ENCODE measurements at regions not wholly inside any gene's neighbourhood (a gene's known extent, or its start where the extent isn't known, plus 50 kb on each side); places are given as distances from the start of the nearest gene placed in this dataset.
"Not testable (repeated sequence)": the region's sequence is repeated elsewhere in the genome, so short reads cannot be mapped to it uniquely, and the experiment has no call there.

DNA sequence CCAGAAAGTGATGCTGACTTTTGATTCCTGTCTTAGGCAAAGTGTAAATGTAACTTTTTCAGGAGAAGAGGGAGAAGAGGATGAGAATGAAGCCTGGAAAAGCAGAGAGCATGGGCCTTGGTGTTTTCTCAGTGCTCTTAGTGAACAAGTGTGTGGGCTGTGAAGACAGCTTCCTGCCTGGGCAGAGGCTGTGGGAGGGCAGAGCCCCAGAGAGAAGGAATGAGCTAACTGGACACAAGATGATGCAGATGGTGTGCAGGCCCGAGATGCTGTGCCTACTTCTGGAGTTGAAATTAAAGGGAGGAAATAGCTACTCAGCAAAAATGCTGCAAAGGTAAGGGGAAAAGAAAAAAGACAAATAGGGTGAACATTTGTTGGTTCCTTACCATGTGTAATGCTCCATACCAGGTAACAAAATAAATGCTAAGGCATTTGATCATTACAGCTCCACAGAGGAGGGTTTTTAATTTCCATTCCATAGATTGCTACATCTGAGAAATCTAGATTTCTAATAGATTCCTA lies 87.0 kb upstream of the CEP162 start:
- Mint-ChIP-seq H3K4me3 (no peak overlapping the region), H3K27me3 (peaks cover under 1% of the 10 kb centered on the region), H3K9me3 (peaks cover 3% of the 10 kb centered on the region), H3K27ac (no peak overlapping the region), H3K4me1 (no peaks in the 10 kb centered on the region), H3K36me3 (ENCODE audit: low read depth) (no peaks in the 10 kb centered on the region)
- intact Hi-C loops (cut with micrococcal nuclease), result no loop called here
- ATAC-seq (ENCODE audit: low read depth) (no peak), DNase-seq (no peak)
- ChIA-PET CTCF (no interaction called here), POLR2A (no interaction called here)
- TF ChIP-seq, protein P1, sequence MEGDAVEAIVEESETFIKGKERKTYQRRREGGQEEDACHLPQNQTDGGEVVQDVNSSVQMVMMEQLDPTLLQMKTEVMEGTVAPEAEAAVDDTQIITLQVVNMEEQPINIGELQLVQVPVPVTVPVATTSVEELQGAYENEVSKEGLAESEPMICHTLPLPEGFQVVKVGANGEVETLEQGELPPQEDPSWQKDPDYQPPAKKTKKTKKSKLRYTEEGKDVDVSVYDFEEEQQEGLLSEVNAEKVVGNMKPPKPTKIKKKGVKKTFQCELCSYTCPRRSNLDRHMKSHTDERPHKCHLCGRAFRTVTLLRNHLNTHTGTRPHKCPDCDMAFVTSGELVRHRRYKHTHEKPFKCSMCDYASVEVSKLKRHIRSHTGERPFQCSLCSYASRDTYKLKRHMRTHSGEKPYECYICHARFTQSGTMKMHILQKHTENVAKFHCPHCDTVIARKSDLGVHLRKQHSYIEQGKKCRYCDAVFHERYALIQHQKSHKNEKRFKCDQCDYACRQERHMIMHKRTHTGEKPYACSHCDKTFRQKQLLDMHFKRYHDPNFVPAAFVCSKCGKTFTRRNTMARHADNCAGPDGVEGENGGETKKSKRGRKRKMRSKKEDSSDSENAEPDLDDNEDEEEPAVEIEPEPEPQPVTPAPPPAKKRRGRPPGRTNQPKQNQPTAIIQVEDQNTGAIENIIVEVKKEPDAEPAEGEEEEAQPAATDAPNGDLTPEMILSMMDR (IDR thresholded peaks at IDR 0.05), result no peak

DNA sequence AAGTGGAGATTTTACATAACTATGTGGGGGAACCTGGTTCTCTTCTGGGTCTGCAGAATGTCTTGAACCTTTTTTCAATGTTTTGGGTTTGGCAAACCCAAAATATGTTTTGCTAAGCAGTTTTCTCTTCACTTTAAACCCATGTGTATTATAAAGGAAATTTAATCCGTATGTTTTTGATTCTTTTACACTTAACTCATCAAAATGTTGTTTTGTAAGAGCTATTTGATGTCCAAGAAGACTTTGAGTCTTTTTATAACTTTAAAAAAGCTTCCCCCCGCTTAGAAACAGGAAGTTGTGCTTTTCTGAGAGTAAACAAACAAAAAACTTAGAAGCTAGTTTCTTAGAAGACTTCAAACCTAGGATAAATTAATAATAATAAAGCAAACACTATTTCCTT lies 81.9 kb upstream of the CEP162 start:
- Mint-ChIP-seq H3K4me3 (no peak overlapping the region), H3K36me3 (ENCODE audit: low read depth) (no peaks in the 10 kb centered on the region), H3K9me3 (no peaks in the 10 kb centered on the region), H3K27ac (no peak overlapping the region), H3K4me1 (no peaks in the 10 kb centered on the region), H3K27me3 (no peaks in the 10 kb centered on the region)
- intact Hi-C loops (cut with micrococcal nuclease), result no loop called here
- TF ChIP-seq, protein P1 (IDR thresholded peaks at IDR 0.05), result no peak
- ATAC-seq (ENCODE audit: low read depth) (no peak), DNase-seq (no peak)
- CTCF ChIA-PET, result no interaction called here
- POLR2A ChIA-PET, result no interaction called here

DNA sequence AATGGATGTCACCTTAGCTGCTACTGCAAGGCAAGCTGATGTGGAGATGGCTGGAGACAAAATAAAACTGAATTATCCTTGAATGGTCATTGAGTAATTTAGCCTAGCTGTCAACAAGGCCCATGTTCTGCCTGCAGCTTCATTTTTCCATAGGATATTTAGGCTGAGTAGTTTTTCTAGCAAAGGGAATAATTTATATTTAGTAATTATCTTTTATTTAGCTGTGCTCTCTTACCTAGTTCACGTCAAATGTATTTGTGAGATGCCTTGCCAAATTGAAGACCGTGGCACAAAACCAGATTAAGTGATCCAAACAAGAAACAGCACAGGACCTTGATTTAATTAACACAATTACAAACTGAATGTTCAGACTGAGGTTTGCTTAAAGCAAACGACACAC lies 77.4 kb upstream of the CEP162 start:
- intact Hi-C loops (cut with micrococcal nuclease), result no loop called here
- ATAC-seq (ENCODE audit: low read depth) (no peak), DNase-seq (no peak)
- H3K27ac Mint-ChIP-seq, result no peak overlapping the region
- CTCF ChIA-PET, result no interaction called here
- H3K27me3 Mint-ChIP-seq, result no peaks in the 10 kb centered on the region
- no peaks in the 10 kb centered on the region for H3K36me3 Mint-ChIP-seq (ENCODE audit: low read depth)
- TF ChIP-seq, protein P1 (IDR thresholded peaks at IDR 0.05), result no peak
- POLR2A ChIA-PET, result no interaction called here
- H3K9me3 Mint-ChIP-seq, result no peaks in the 10 kb centered on the region
- no peaks in the 10 kb centered on the region for H3K4me1 Mint-ChIP-seq
- no peak overlapping the region for H3K4me3 Mint-ChIP-seq

DNA sequence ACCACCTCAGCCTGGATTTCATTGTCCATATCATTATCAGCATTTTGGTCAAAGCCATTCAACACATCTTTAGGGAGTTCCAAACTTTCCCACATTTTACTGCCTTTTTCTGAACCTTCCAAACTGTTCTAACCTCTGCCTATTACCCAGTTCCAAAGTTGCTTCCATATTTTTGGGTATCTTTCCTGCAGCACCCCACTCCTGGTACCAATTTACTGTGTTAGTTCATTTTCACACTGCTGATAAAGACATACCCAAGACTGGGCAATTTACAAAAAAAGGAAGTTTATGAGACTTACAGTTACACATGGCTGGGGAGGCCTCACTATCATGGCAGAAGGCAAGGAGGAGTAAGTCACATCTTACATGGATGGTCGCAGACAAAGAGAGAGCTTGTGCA lies 63.6 kb upstream of the CEP162 start:
- H3K9me3 Mint-ChIP-seq, result peaks cover 29% of the 10 kb centered on the region
- H3K4me1 Mint-ChIP-seq; CTCF ChIA-PET; DNase-seq; POLR2A ChIA-PET; H3K27me3 Mint-ChIP-seq; H3K4me3 Mint-ChIP-seq; H3K27ac Mint-ChIP-seq; intact Hi-C loops (cut with micrococcal nuclease); ATAC-seq (ENCODE audit: low read depth); H3K36me3 Mint-ChIP-seq (ENCODE audit: low read depth): not testable (repeated sequence)

DNA sequence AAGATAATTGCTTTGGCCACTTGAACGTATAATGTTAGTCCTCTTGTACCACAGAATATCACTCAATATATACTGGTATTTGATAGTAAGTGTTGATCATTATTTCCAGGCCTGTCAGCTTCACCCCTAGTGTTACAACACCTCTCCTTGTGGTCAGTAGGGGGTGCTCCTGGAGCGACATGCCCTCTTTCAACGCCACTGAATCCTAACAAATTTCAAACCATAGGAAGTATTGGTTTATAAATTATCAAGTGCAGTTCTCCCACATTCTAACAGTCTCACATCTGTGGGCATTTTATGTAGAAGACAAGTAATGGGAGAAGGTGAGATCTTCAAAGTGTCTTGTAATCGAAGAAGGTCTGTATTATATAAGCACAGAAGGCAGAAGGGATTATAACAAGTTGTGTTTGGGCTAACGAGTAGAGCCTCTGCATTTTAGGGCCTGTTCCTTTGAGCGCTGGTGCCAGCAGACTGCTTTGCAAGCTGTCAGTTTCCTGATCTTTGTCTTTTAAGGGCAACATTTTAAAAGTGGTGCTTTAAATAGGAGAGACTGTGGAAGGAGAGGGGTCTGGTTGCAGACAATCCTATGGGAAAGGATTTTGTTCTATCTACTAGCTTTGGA lies 57.1 kb upstream of the CEP162 start:
- Mint-ChIP-seq H3K9me3 (peaks cover 6% of the 10 kb centered on the region), H3K4me1 (no peaks in the 10 kb centered on the region), H3K27ac (no peak overlapping the region), H3K4me3 (no peak overlapping the region), H3K36me3 (ENCODE audit: low read depth) (no peaks in the 10 kb centered on the region), H3K27me3 (no peaks in the 10 kb centered on the region)
- ATAC-seq (ENCODE audit: low read depth), result no peak
- CTCF ChIA-PET, result no interaction called here
- POLR2A ChIA-PET, result no interaction called here
- intact Hi-C loops (cut with micrococcal nuclease), result no loop called here
- DNase-seq, result no peak
- TF ChIP-seq, protein P1 (IDR thresholded peaks at IDR 0.05), result no peak

DNA sequence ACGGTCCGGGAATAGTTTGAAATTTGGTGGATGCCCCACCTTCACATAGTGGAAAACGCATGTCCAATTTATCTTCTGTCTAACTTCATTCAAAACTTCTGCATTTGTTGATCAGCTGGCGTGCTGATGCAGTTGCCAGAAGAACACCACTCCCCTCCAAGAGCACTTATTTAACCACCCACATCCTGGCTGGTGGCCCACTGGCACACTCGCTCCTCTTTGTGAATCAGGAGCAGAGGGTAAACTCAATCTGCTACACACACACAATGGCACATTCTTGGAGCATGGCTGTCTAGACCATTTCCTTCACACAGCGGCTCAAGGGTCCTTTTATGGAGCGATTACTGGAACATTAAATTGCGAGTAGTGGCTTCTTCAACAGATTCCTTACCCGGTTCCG lies 55.1 kb upstream of the CEP162 start:
- H3K4me3 Mint-ChIP-seq, result no peak overlapping the region
- no peaks in the 10 kb centered on the region for H3K27me3 Mint-ChIP-seq
- no peak for DNase-seq
- no peaks in the 10 kb centered on the region for H3K9me3 Mint-ChIP-seq
- H3K36me3 Mint-ChIP-seq (ENCODE audit: low read depth), result no peaks in the 10 kb centered on the region
- TF ChIP-seq, protein P1 (IDR thresholded peaks at IDR 0.05), result no peak
- intact Hi-C loops (cut with micrococcal nuclease), result no loop called here
- POLR2A ChIA-PET, result no interaction called here
- CTCF ChIA-PET, result no interaction called here
- H3K27ac Mint-ChIP-seq, result no peak overlapping the region
- H3K4me1 Mint-ChIP-seq, result no peaks in the 10 kb centered on the region
- no peak for ATAC-seq (ENCODE audit: low read depth)
